ENCODE measurements at regions not wholly inside any gene's neighbourhood (a gene's known extent, or its start where the extent isn't known, plus 50 kb on each side); places are given as distances from the start of the nearest gene placed in this dataset.

GRCh38 chr7:9874182-9874581 lies 1099.5 kb upstream of the PHF14 start:
- H3K4me3 ChIP-seq: no peak overlapping the region
- H3K27ac ChIP-seq: no peak overlapping the region
- TF ChIP-seq EP300 (IDR thresholded peaks at IDR 0.05): no peak
- no peak for TF ChIP-seq POLR2AphosphoS5 (IDR thresholded peaks at IDR 0.05)
- TF ChIP-seq POLR2A (IDR thresholded peaks at IDR 0.05): no peak
- no peak for TF ChIP-seq CTCF (IDR thresholded peaks at IDR 0.05)
- no peak for DNase-seq
- 88 to 96% (median 94%) methylated on average over 1 of the region's 1 CpG for WGBS, 5 donors
- H3K4me1 ChIP-seq: no peaks in the 10 kb centered on the region
- H3K27me3 ChIP-seq: no peaks in the 10 kb centered on the region
- intact Hi-C loops (cut with DNase I; ENCODE audit: low total_unique reads): no loop called here
- no peaks in the 10 kb centered on the region for H3K36me3 ChIP-seq
- H3K9me3 ChIP-seq: peaks cover 0 to 6% (median 0%) of the 10 kb centered on the region in 4 donors

- Histone ChIP-seq H3K36me3 (no peaks in the 10 kb centered on the region), H3K4me3 (no peak overlapping the region), H3K4me1 (no peaks in the 10 kb centered on the region), H3K27me3 (no peaks in the 10 kb centered on the region), H3K27ac (no peak overlapping the region), H3K9me3 (peaks cover 0 to 6% (median 0%) of the 10 kb centered on the region in 4 donors)
- DNase-seq: no peak
- intact Hi-C loops (cut with DNase I; ENCODE audit: low total_unique reads): no loop called here
- TF ChIP-seq CTCF (IDR thresholded peaks at IDR 0.05) (no peak), POLR2A (IDR thresholded peaks at IDR 0.05) (no peak), EP300 (IDR thresholded peaks at IDR 0.05) (no peak), POLR2AphosphoS5 (IDR thresholded peaks at IDR 0.05) (no peak)
Measured at GRCh38 chr7:9876053-9876452, 1097.6 kb upstream of the PHF14 start.

GRCh38 chr7:9889554-9889953 lies 1084.1 kb upstream of the PHF14 start:
- Histone ChIP-seq H3K27ac (no peak overlapping the region), H3K4me1 (no peaks in the 10 kb centered on the region), H3K36me3 (no peaks in the 10 kb centered on the region), H3K4me3 (no peak overlapping the region), H3K9me3 (peaks cover 0 to 14% (median 9%) of the 10 kb centered on the region in 4 donors), H3K27me3 (no peaks in the 10 kb centered on the region)
- DNase-seq: no peak
- intact Hi-C loops (cut with DNase I; ENCODE audit: low total_unique reads): no loop called here
- WGBS, 5 donors: 35 to 90% (median 76%) methylated on average over 2 of the region's 2 CpGs
- TF ChIP-seq POLR2A (IDR thresholded peaks at IDR 0.05): no peak
- TF ChIP-seq CTCF (IDR thresholded peaks at IDR 0.05): no peak
- no peak for TF ChIP-seq EP300 (IDR thresholded peaks at IDR 0.05)

GRCh38 chr7:9890092-9890491 lies 1083.6 kb upstream of the PHF14 start:
- no peak overlapping the region for H3K27ac ChIP-seq
- no peak for DNase-seq
- H3K36me3 ChIP-seq: no peaks in the 10 kb centered on the region
- intact Hi-C loops (cut with DNase I; ENCODE audit: low total_unique reads): no loop called here
- no peaks in the 10 kb centered on the region for H3K27me3 ChIP-seq
- 82 to 97% (median 91%) methylated on average over 3 of the region's 3 CpGs for WGBS, 5 donors
- H3K9me3 ChIP-seq: peaks cover 0 to 15% (median 11%) of the 10 kb centered on the region in 4 donors
- TF ChIP-seq POLR2A (IDR thresholded peaks at IDR 0.05) (no peak), EP300 (IDR thresholded peaks at IDR 0.05) (no peak), CTCF (IDR thresholded peaks at IDR 0.05) (no peak), POLR2AphosphoS5 (IDR thresholded peaks at IDR 0.05) (no peak)
- H3K4me1 ChIP-seq: no peaks in the 10 kb centered on the region
- no peak overlapping the region for H3K4me3 ChIP-seq
